ENCODE measurements at regions not wholly inside any gene's neighbourhood (a gene's known extent, or its start where the extent isn't known, plus 50 kb on each side); places are given as distances from the start of the nearest gene placed in this dataset.

DNA sequence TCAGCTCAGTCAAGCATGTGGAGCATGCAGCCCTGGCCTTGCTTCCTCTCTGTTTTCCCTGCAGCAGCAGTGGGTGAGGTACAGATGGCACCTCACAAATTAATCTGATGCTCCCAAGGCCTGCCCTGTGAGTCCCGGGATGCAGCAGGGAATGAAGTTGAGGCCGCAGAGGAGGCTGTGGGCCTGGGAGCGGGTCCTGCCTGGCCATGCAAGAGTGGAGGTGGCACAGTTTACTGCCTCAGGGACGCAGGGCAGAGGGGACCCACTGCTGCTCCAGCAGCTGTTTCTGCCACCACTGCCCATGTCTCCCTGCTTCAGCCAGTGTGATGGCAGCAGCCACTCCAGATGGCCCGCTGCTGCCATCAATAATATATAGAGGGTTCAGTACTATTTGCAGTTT, 474.6 kb downstream of the EPHA5 start:
- TF ChIP-seq, protein P1, sequence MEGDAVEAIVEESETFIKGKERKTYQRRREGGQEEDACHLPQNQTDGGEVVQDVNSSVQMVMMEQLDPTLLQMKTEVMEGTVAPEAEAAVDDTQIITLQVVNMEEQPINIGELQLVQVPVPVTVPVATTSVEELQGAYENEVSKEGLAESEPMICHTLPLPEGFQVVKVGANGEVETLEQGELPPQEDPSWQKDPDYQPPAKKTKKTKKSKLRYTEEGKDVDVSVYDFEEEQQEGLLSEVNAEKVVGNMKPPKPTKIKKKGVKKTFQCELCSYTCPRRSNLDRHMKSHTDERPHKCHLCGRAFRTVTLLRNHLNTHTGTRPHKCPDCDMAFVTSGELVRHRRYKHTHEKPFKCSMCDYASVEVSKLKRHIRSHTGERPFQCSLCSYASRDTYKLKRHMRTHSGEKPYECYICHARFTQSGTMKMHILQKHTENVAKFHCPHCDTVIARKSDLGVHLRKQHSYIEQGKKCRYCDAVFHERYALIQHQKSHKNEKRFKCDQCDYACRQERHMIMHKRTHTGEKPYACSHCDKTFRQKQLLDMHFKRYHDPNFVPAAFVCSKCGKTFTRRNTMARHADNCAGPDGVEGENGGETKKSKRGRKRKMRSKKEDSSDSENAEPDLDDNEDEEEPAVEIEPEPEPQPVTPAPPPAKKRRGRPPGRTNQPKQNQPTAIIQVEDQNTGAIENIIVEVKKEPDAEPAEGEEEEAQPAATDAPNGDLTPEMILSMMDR (conservative IDR thresholded peaks at IDR 0.05; ENCODE audit: low read depth, low read length): no peak
- no peak for TF ChIP-seq EZH2phosphoT487 (IDR thresholded peaks at IDR 0.05; ENCODE audit: borderline replicate concordance, low read length)
